ENCODE measurements at regions not wholly inside any gene's neighbourhood (a gene's known extent, or its start where the extent isn't known, plus 50 kb on each side); places are given as distances from the start of the nearest gene placed in this dataset.

GRCh38 chr18:54043484-54044251, 180.8 kb downstream of the MBD2 start:
- DNase-seq (no peak), ATAC-seq (ENCODE audit: low FRiP score in 2 of 2) (no peak)
- Histone ChIP-seq H3K27me3 (no peaks in the 10 kb centered on the region), H3K27ac (no peak overlapping the region), H3K4me1 (no peaks in the 10 kb centered on the region), H3K4me3 (no peak overlapping the region), H3K9me3 (no peaks in the 10 kb centered on the region), H3K36me3 (no peaks in the 10 kb centered on the region)
- WGBS, 2 donors = 64 to 74% methylated on average over 2 of the region's 2 CpGs
- no peak for TF ChIP-seq POLR2AphosphoS5 (IDR thresholded peaks at IDR 0.05)

GRCh38 chr18:54035927-54036326, 188.5 kb downstream of the MBD2 start:
- DNase-seq (no peak), ATAC-seq (ENCODE audit: low FRiP score in 2 of 2) (no peak)
- H3K9me3 ChIP-seq = no peaks in the 10 kb centered on the region
- no peak overlapping the region for H3K27ac ChIP-seq
- H3K4me3 ChIP-seq = no peak overlapping the region
- no peaks in the 10 kb centered on the region for H3K4me1 ChIP-seq
- H3K27me3 ChIP-seq = no peaks in the 10 kb centered on the region
- H3K36me3 ChIP-seq = no peaks in the 10 kb centered on the region
- TF ChIP-seq CTCF (IDR thresholded peaks at IDR 0.05) (no peak), POLR2A (IDR thresholded peaks at IDR 0.05) (no peak), EP300 (IDR thresholded peaks at IDR 0.05) (no peak), POLR2AphosphoS5 (IDR thresholded peaks at IDR 0.05) (no peak)

GRCh38 chr18:54033052-54033451, 191.4 kb downstream of the MBD2 start:
- Histone ChIP-seq H3K27ac (no peak overlapping the region), H3K4me1 (no peaks in the 10 kb centered on the region), H3K9me3 (no peaks in the 10 kb centered on the region), H3K36me3 (no peaks in the 10 kb centered on the region), H3K27me3 (no peaks in the 10 kb centered on the region), H3K4me3 (no peak overlapping the region)
- no peak for ATAC-seq (ENCODE audit: low FRiP score in 2 of 2)
- TF ChIP-seq CTCF (IDR thresholded peaks at IDR 0.05) (no peak), POLR2A (IDR thresholded peaks at IDR 0.05) (no peak), POLR2AphosphoS5 (IDR thresholded peaks at IDR 0.05) (no peak), EP300 (IDR thresholded peaks at IDR 0.05) (no peak)
- 90 to 95% methylated on average over 3 of the region's 3 CpGs for WGBS, 2 donors
- DNase-seq = no peak

GRCh38 chr18:54032412-54032811, 192.1 kb downstream of the MBD2 start:
- Histone ChIP-seq H3K4me3 (no peak overlapping the region), H3K4me1 (no peaks in the 10 kb centered on the region)
- no peak for ATAC-seq (ENCODE audit: low FRiP score in 2 of 2)

GRCh38 chr18:54031243-54031642, 193.2 kb downstream of the MBD2 start:
- Histone ChIP-seq H3K27me3 (no peaks in the 10 kb centered on the region), H3K4me3 (no peak overlapping the region), H3K36me3 (no peaks in the 10 kb centered on the region), H3K9me3 (no peaks in the 10 kb centered on the region), H3K27ac (no peak overlapping the region), H3K4me1 (no peaks in the 10 kb centered on the region)
- no peak for TF ChIP-seq POLR2AphosphoS5 (IDR thresholded peaks at IDR 0.05)
- TF ChIP-seq POLR2A (IDR thresholded peaks at IDR 0.05) = no peak
- TF ChIP-seq CTCF (IDR thresholded peaks at IDR 0.05) = no peak
- TF ChIP-seq EP300 (IDR thresholded peaks at IDR 0.05) = no peak
- no peak for DNase-seq
- ATAC-seq (ENCODE audit: low FRiP score in 2 of 2) = no peak

More at GRCh38 chr18:54032412-54032811, 192.1 kb downstream of the MBD2 start:
- no peak for DNase-seq
- TF ChIP-seq CTCF (IDR thresholded peaks at IDR 0.05) = no peak
- TF ChIP-seq POLR2AphosphoS5 (IDR thresholded peaks at IDR 0.05) = no peak
- TF ChIP-seq EP300 (IDR thresholded peaks at IDR 0.05) = no peak
- TF ChIP-seq POLR2A (IDR thresholded peaks at IDR 0.05) = no peak
- Histone ChIP-seq H3K27me3 (no peaks in the 10 kb centered on the region), H3K36me3 (no peaks in the 10 kb centered on the region), H3K27ac (no peak overlapping the region), H3K9me3 (no peaks in the 10 kb centered on the region)
